ENCODE measurements at regions not wholly inside any gene's neighbourhood (a gene's known extent, or its start where the extent isn't known, plus 50 kb on each side); places are given as distances from the start of the nearest gene placed in this dataset.

DNA sequence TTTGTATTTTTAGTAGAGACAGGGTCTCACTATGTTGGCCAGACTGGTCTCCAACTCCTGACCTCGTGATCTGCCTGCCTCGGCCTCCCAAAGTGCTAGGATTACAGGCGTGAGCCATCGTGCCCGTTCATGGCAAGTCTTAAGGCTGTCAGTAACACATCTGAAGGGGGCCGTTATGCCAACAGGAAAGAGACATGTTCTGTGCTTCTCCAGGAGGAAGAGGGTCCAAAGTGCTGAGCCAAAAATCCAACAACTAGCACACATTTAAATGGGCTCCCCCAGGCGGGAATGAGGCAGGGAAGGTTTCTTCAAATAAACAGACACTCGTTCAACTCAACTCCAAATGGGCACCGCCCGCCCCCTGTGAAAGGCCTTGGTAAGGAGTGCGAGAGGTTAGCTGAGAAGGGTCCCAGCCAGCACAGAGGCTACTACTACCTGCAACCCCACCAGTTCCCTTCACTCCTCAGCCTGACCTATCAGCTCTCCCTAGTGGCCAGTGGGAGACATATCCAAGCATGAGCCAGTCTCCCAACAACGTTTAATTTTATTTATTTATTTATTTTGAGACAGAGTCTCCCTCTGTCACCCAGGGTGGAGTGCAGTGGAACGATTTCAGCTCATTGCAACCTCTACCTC is 84.1 kb upstream of the DMRT1 start:
- TF ChIP-seq, protein P1, sequence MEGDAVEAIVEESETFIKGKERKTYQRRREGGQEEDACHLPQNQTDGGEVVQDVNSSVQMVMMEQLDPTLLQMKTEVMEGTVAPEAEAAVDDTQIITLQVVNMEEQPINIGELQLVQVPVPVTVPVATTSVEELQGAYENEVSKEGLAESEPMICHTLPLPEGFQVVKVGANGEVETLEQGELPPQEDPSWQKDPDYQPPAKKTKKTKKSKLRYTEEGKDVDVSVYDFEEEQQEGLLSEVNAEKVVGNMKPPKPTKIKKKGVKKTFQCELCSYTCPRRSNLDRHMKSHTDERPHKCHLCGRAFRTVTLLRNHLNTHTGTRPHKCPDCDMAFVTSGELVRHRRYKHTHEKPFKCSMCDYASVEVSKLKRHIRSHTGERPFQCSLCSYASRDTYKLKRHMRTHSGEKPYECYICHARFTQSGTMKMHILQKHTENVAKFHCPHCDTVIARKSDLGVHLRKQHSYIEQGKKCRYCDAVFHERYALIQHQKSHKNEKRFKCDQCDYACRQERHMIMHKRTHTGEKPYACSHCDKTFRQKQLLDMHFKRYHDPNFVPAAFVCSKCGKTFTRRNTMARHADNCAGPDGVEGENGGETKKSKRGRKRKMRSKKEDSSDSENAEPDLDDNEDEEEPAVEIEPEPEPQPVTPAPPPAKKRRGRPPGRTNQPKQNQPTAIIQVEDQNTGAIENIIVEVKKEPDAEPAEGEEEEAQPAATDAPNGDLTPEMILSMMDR (IDR thresholded peaks at IDR 0.05): peak in 3 of 4 experiments; percentile 46 to 68 (median 64)
- TF ChIP-seq POLR2A (IDR thresholded peaks at IDR 0.05): no peak
- TF ChIP-seq POLR2AphosphoS5 (IDR thresholded peaks at IDR 0.05): peak; percentile 23

Data from prostate gland (tissue), 2 donors.